HL-60/S4 treated with retinoic acid at 250 ng/mL for 4 days and 3 days (cell line): ENCODE measurements at regions not wholly inside any gene's neighbourhood (a gene's known extent, or its start where the extent isn't known, plus 50 kb on each side); places are given as distances from the start of the nearest gene placed in this dataset.
"Not testable (repeated sequence)": the region's sequence is repeated elsewhere in the genome, so short reads cannot be mapped to it uniquely, and the experiment has no call there.

Experiments
- in situ Hi-C: fragments of 300-500 bp; cut with MboI; formaldehyde crosslinking; loops from 2 replicates; pipeline ENCODE4 v1.7.0; 2022; ENCODE audit warnings: low sequenced_read_pairs

GRCh38 chr5:167414611-167415010 lies 876.8 kb upstream of the WWC1 start:
- in situ Hi-C loops, result no loop called here

- in situ Hi-C loops, result no loop called here
Measured at GRCh38 chr5:167415779-167416746, 875.4 kb upstream of the WWC1 start.

- in situ Hi-C loops, result no loop called here
Measured at GRCh38 chr5:167417662-167418061, 873.8 kb upstream of the WWC1 start.

GRCh38 chr5:167425161-167425560 lies 866.3 kb upstream of the WWC1 start:
- in situ Hi-C loops, result no loop called here

GRCh38 chr5:167426501-167426900 lies 864.9 kb upstream of the WWC1 start:
- in situ Hi-C loops, result no loop called here

GRCh38 chr5:167427641-167428040 lies 863.8 kb upstream of the WWC1 start:
- in situ Hi-C loops, result not testable (repeated sequence)

- in situ Hi-C loops, result no loop called here
Measured at GRCh38 chr5:167440846-167441245, 850.6 kb upstream of the WWC1 start.

GRCh38 chr5:167442922-167443321 lies 848.5 kb upstream of the WWC1 start:
- in situ Hi-C loops, result no loop called here

GRCh38 chr5:167447466-167448375 lies 843.7 kb upstream of the WWC1 start:
- in situ Hi-C loops, result no loop called here

- in situ Hi-C loops, result no loop called here
Measured at GRCh38 chr5:167448376-167448775, 843.1 kb upstream of the WWC1 start.

- in situ Hi-C loops, result no loop called here
Measured at GRCh38 chr5:167451076-167451475, 840.4 kb upstream of the WWC1 start.

- in situ Hi-C loops, result no loop called here
Measured at GRCh38 chr5:167452136-167452535, 839.3 kb upstream of the WWC1 start.

- in situ Hi-C loops, result no loop called here
Measured at GRCh38 chr5:167453246-167454030, 838.0 kb upstream of the WWC1 start.

- in situ Hi-C loops, result no loop called here
Measured at GRCh38 chr5:167458412-167458811, 833.0 kb upstream of the WWC1 start.

- in situ Hi-C loops, result no loop called here
Measured at GRCh38 chr5:167460449-167461020, 830.9 kb upstream of the WWC1 start.

GRCh38 chr5:167463939-167464338 lies 827.5 kb upstream of the WWC1 start:
- in situ Hi-C loops, result no loop called here

- in situ Hi-C loops, result no loop called here
Measured at GRCh38 chr5:167466992-167467391, 824.5 kb upstream of the WWC1 start.

- in situ Hi-C loops, result no loop called here
Measured at GRCh38 chr5:167472566-167473108, 818.8 kb upstream of the WWC1 start.

- in situ Hi-C loops, result no loop called here
Measured at GRCh38 chr5:167478188-167478587, 813.3 kb upstream of the WWC1 start.

GRCh38 chr5:167479779-167480178 lies 811.7 kb upstream of the WWC1 start:
- in situ Hi-C loops, result no loop called here
